GM23338 (cell line): ENCODE measurements at regions not wholly inside any gene's neighbourhood (a gene's known extent, or its start where the extent isn't known, plus 50 kb on each side); places are given as distances from the start of the nearest gene placed in this dataset.

ENCODE experiments used
- ATAC-seq: fragments of 200-7000 bp; cut with Tn5 transposase; 3 replicates; pipeline ENCODE4 v1.9.1; 2020
- DNase-seq: peaks from one replicate; pipeline ENCODE4 v3.0.0-alpha.2; 2015; ENCODE audit warnings: low spot score
- H2AFZ ChIP-seq: fragments of 200-600 bp; sonication (generic); 2 replicates; pipeline ENCODE4 v1.8.0; 2016; ENCODE audit warnings: antibody characterized with exemption, mild to moderate bottlenecking, moderate library complexity
- H3F3A ChIP-seq: fragments of 200-600 bp; sonication (generic); replicated peaks from 2 replicates; pipeline ENCODE4 v1.8.0; 2017; ENCODE audit warnings: antibody characterized with exemption, mixed run types, low read depth
- H3K27ac ChIP-seq: fragments of 200-600 bp; sonication (generic); 2 replicates; pipeline ENCODE4 v1.6.1; 2016; ENCODE audit warnings: low read depth
- H3K27me3 ChIP-seq: fragments of 200-600 bp; sonication (generic); 2 replicates; pipeline ENCODE4 v1.8.0; 2016; ENCODE audit warnings: mild to moderate bottlenecking, mixed run types, moderate library complexity; ENCODE audit not compliant: insufficient read depth
- H3K36me3 ChIP-seq: fragments of 200-600 bp; sonication (generic); 2 replicates; pipeline ENCODE4 v1.8.0; 2016; ENCODE audit warnings: mild to moderate bottlenecking; ENCODE audit not compliant: insufficient read depth
- H3K4me1 ChIP-seq: fragments of 200-600 bp; sonication (generic); 2 replicates; pipeline ENCODE4 v1.8.0; 2016; ENCODE audit warnings: mild to moderate bottlenecking, moderate library complexity; ENCODE audit not compliant: insufficient read depth
- H3K4me2 ChIP-seq: fragments of 200-600 bp; sonication (generic); 2 replicates; pipeline ENCODE4 v1.7.1; 2017; ENCODE audit warnings: mixed run types
- H3K4me3 ChIP-seq: fragments of 200-600 bp; sonication (generic); 2 replicates; pipeline ENCODE4 v1.6.1; 2016; ENCODE audit warnings: mixed run types
- H3K79me2 ChIP-seq: fragments of 200-600 bp; sonication (generic); replicated peaks from 2 replicates; pipeline ENCODE4 v1.8.0; 2017; ENCODE audit warnings: mild to moderate bottlenecking; ENCODE audit not compliant: insufficient read depth
- H3K9me2 ChIP-seq: fragments of 200-600 bp; sonication (generic); 2 replicates; pipeline ENCODE4 v1.8.0; 2017; ENCODE audit not compliant: insufficient read depth
- H4K20me1 ChIP-seq: fragments of 200-600 bp; sonication (generic); replicated peaks from 2 replicates; pipeline ENCODE4 v1.8.0; 2017; ENCODE audit warnings: mild to moderate bottlenecking; ENCODE audit not compliant: insufficient read depth
- H3K27ac Mint-ChIP-seq: 2 replicates; pipeline ENCODE4 v1.8.0; 2020; ENCODE audit warnings: inconsistent platforms, mild to moderate bottlenecking, moderate library complexity, mixed read lengths
- H3K27me3 Mint-ChIP-seq: 3 replicates; pipeline ENCODE4 v1.8.0; 2022; ENCODE audit warnings: low read depth, mild to moderate bottlenecking, moderate library complexity, mixed read lengths, inconsistent platforms; ENCODE audit not compliant: insufficient read depth, poor library complexity
- H3K36me3 Mint-ChIP-seq: 3 replicates; pipeline ENCODE4 v1.8.0; 2021; ENCODE audit warnings: low read depth, mild to moderate bottlenecking, inconsistent platforms, moderate library complexity, mixed read lengths
- H3K4me1 Mint-ChIP-seq: 3 replicates; pipeline ENCODE4 v1.8.0; 2020; ENCODE audit warnings: mild to moderate bottlenecking, inconsistent platforms, mixed read lengths
- H3K4me3 Mint-ChIP-seq: 3 replicates; pipeline ENCODE4 v1.8.0; 2021; ENCODE audit warnings: moderate library complexity, mild to moderate bottlenecking, inconsistent platforms, mixed read lengths
- H3K9me3 Mint-ChIP-seq: 3 replicates; pipeline ENCODE4 v1.8.0; 2020; ENCODE audit warnings: moderate library complexity, mild to moderate bottlenecking, inconsistent platforms, mixed read lengths
- CREB1 ChIP-seq: fragments of 250-450 bp; sonication (Bioruptor Pico); IDR thresholded peaks from 2 replicates; pipeline ENCODE4 v1.5.0; 2020; ENCODE audit warnings: low read depth, mild to moderate bottlenecking, moderate library complexity
- CTCF ChIP-seq, 2 experiments: fragments of 200-600 bp in 1 of 2; sonication (generic) in 1 of 2; conservative IDR thresholded peaks; 2 replicates each; pipeline versions ENCODE4 v1.5.1 to v1.6.1; 2016 to 2017; ENCODE audit warnings: antibody characterized with exemption in 2 of 2, low read depth in 2 of 2, mild to moderate bottlenecking in 2 of 2, moderate library complexity in 1 of 2
- EZH2 ChIP-seq: fragments of 200-600 bp; sonication (generic); IDR thresholded peaks from one replicate; pipeline ENCODE4 v1.8.0; 2017; ENCODE audit warnings: antibody characterized with exemption, mild to moderate bottlenecking, low read depth; ENCODE audit not compliant: unreplicated experiment
- EZH2phosphoT487 ChIP-seq: fragments of 200-600 bp; sonication (generic); IDR thresholded peaks from one replicate; pipeline ENCODE4 v1.8.1; 2018; ENCODE audit warnings: antibody characterized with exemption; ENCODE audit not compliant: unreplicated experiment
- JUNB ChIP-seq: IDR thresholded peaks from one replicate; pipeline ENCODE4 v1.6.1; 2016; ENCODE audit warnings: antibody characterized with exemption; ENCODE audit not compliant: unreplicated experiment
- NANOG ChIP-seq: IDR thresholded peaks from 2 replicates; pipeline ENCODE4 v1.6.1; 2016; ENCODE audit warnings: antibody characterized with exemption, borderline replicate concordance
- POLR2AphosphoS5 ChIP-seq: IDR thresholded peaks from 2 replicates; pipeline ENCODE4 v1.6.1; 2016; ENCODE audit warnings: antibody characterized with exemption, low read depth
- STAT1 ChIP-seq: IDR thresholded peaks from one replicate; pipeline ENCODE4 v1.6.1; 2016; ENCODE audit warnings: antibody characterized with exemption; ENCODE audit not compliant: unreplicated experiment
- ZNF114 ChIP-seq: fragments of 250-450 bp; sonication (Bioruptor Pico); IDR thresholded peaks from 2 replicates; pipeline ENCODE4 v1.5.0; 2020; ENCODE audit warnings: mild to moderate bottlenecking, moderate library complexity
- ZNF331 ChIP-seq: fragments of 250-450 bp; sonication (Bioruptor Pico); IDR thresholded peaks from 2 replicates; pipeline ENCODE4 v1.5.0; 2020; ENCODE audit warnings: low read depth, mild to moderate bottlenecking, moderate library complexity
- TF ChIP-seq, protein P1 (sequence below): IDR thresholded peaks from one replicate; pipeline ENCODE4 v1.6.1; 2018; ENCODE audit warnings: antibody characterized with exemption; ENCODE audit not compliant: unreplicated experiment
- TF ChIP-seq, protein P2 (sequence below): IDR thresholded peaks from 2 replicates; pipeline ENCODE4 v1.6.1; 2016; ENCODE audit warnings: antibody characterized with exemption
- TF ChIP-seq, protein P3 (sequence below): fragments of 250-450 bp; sonication (Bioruptor Pico); IDR thresholded peaks from 2 replicates; pipeline ENCODE4 v1.5.0; 2020; ENCODE audit warnings: mild to moderate bottlenecking, moderate library complexity

- TF ChIP-seq JUNB: no peak
- TF ChIP-seq EZH2: no peak
- TF ChIP-seq, protein P1, sequence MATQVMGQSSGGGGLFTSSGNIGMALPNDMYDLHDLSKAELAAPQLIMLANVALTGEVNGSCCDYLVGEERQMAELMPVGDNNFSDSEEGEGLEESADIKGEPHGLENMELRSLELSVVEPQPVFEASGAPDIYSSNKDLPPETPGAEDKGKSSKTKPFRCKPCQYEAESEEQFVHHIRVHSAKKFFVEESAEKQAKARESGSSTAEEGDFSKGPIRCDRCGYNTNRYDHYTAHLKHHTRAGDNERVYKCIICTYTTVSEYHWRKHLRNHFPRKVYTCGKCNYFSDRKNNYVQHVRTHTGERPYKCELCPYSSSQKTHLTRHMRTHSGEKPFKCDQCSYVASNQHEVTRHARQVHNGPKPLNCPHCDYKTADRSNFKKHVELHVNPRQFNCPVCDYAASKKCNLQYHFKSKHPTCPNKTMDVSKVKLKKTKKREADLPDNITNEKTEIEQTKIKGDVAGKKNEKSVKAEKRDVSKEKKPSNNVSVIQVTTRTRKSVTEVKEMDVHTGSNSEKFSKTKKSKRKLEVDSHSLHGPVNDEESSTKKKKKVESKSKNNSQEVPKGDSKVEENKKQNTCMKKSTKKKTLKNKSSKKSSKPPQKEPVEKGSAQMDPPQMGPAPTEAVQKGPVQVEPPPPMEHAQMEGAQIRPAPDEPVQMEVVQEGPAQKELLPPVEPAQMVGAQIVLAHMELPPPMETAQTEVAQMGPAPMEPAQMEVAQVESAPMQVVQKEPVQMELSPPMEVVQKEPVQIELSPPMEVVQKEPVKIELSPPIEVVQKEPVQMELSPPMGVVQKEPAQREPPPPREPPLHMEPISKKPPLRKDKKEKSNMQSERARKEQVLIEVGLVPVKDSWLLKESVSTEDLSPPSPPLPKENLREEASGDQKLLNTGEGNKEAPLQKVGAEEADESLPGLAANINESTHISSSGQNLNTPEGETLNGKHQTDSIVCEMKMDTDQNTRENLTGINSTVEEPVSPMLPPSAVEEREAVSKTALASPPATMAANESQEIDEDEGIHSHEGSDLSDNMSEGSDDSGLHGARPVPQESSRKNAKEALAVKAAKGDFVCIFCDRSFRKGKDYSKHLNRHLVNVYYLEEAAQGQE: no peak
- TF ChIP-seq, protein P2, sequence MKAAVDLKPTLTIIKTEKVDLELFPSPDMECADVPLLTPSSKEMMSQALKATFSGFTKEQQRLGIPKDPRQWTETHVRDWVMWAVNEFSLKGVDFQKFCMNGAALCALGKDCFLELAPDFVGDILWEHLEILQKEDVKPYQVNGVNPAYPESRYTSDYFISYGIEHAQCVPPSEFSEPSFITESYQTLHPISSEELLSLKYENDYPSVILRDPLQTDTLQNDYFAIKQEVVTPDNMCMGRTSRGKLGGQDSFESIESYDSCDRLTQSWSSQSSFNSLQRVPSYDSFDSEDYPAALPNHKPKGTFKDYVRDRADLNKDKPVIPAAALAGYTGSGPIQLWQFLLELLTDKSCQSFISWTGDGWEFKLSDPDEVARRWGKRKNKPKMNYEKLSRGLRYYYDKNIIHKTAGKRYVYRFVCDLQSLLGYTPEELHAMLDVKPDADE: no peak
- no peak for TF ChIP-seq ZNF114 (CRISPR knock-in tag)
- no peak for TF ChIP-seq POLR2AphosphoS5
- TF ChIP-seq CTCF (conservative IDR thresholded peaks at IDR 0.05; ENCODE audit: low read depth in 2 of 2): no peak
- no peak for TF ChIP-seq EZH2phosphoT487
- no peak for TF ChIP-seq STAT1
- TF ChIP-seq NANOG: no peak
- TF ChIP-seq ZNF331 (CRISPR knock-in tag): no peak
- TF ChIP-seq, protein P3, sequence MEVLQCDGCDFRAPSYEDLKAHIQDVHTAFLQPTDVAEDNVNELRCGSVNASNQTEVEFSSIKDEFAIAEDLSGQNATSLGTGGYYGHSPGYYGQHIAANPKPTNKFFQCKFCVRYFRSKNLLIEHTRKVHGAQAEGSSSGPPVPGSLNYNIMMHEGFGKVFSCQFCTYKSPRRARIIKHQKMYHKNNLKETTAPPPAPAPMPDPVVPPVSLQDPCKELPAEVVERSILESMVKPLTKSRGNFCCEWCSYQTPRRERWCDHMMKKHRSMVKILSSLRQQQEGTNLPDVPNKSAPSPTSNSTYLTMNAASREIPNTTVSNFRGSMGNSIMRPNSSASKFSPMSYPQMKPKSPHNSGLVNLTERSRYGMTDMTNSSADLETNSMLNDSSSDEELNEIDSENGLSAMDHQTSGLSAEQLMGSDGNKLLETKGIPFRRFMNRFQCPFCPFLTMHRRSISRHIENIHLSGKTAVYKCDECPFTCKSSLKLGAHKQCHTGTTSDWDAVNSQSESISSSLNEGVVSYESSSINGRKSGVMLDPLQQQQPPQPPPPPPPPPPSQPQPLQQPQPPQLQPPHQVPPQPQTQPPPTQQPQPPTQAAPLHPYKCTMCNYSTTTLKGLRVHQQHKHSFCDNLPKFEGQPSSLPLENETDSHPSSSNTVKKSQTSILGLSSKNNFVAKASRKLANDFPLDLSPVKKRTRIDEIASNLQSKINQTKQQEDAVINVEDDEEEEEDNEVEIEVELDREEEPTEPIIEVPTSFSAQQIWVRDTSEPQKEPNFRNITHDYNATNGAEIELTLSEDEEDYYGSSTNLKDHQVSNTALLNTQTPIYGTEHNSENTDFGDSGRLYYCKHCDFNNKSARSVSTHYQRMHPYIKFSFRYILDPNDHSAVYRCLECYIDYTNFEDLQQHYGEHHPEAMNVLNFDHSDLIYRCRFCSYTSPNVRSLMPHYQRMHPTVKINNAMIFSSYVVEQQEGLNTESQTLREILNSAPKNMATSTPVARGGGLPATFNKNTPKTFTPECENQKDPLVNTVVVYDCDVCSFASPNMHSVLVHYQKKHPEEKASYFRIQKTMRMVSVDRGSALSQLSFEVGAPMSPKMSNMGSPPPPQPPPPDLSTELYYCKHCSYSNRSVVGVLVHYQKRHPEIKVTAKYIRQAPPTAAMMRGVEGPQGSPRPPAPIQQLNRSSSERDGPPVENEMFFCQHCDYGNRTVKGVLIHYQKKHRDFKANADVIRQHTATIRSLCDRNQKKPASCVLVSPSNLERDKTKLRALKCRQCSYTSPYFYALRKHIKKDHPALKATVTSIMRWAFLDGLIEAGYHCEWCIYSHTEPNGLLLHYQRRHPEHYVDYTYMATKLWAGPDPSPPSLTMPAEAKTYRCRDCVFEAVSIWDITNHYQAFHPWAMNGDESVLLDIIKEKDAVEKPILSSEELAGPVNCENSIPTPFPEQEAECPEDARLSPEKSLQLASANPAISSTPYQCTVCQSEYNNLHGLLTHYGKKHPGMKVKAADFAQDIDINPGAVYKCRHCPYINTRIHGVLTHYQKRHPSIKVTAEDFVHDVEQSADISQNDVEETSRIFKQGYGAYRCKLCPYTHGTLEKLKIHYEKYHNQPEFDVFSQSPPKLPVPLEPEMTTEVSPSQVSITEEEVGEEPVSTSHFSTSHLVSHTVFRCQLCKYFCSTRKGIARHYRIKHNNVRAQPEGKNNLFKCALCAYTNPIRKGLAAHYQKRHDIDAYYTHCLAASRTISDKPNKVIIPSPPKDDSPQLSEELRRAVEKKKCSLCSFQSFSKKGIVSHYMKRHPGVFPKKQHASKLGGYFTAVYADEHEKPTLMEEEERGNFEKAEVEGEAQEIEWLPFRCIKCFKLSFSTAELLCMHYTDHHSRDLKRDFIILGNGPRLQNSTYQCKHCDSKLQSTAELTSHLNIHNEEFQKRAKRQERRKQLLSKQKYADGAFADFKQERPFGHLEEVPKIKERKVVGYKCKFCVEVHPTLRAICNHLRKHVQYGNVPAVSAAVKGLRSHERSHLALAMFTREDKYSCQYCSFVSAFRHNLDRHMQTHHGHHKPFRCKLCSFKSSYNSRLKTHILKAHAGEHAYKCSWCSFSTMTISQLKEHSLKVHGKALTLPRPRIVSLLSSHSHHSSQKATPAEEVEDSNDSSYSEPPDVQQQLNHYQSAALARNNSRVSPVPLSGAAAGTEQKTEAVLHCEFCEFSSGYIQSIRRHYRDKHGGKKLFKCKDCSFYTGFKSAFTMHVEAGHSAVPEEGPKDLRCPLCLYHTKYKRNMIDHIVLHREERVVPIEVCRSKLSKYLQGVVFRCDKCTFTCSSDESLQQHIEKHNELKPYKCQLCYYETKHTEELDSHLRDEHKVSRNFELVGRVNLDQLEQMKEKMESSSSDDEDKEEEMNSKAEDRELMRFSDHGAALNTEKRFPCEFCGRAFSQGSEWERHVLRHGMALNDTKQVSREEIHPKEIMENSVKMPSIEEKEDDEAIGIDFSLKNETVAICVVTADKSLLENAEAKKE (CRISPR knock-in tag): no peak
- no peak for TF ChIP-seq CREB1 (CRISPR knock-in tag)
- Mint-ChIP-seq H3K27ac (no peak overlapping the region), H3K36me3 (no peaks in the 10 kb centered on the region; the same call in 1 of the 3 replicates), H3K4me1 (peaks cover under 1% of the 10 kb centered on the region; the same call in 2 of the 3 replicates), H3K9me3 (peaks cover 2% of the 10 kb centered on the region; the same call in 1 of the 3 replicates), H3K27me3 (no peaks in the 10 kb centered on the region), H3K4me3 (no peak overlapping the region)
- Histone ChIP-seq H3K79me2 (no peaks in the 10 kb centered on the region), H2AFZ (no peak overlapping the region), H3K9me2 (no peaks in the 10 kb centered on the region), H3K4me1 (no peaks in the 10 kb centered on the region), H4K20me1 (no peaks in the 10 kb centered on the region), H3K4me3 (no peak overlapping the region), H3K36me3 (no peaks in the 10 kb centered on the region), H3F3A (no peaks in the 10 kb centered on the region), H3K4me2 (no peak overlapping the region), H3K27ac (no peak overlapping the region), H3K27me3 (no peaks in the 10 kb centered on the region)
- no peak for ATAC-seq
- DNase-seq: no peak
Measured at GRCh38 chr1:29583727-29584126, 347.4 kb downstream of the PTPRU start.
